Aorta (tissue), 5 donors: ENCODE measurements at regions not wholly inside any gene's neighbourhood (a gene's known extent, or its start where the extent isn't known, plus 50 kb on each side); places are given as distances from the start of the nearest gene placed in this dataset.

Source experiments
- ATAC-seq: fragments of 200-7000 bp; cut with Tn5 transposase; one replicate; pipeline ENCODE4 v1.9.1; 2022; ENCODE audit warnings: moderate library complexity; ENCODE audit not compliant: low FRiP score
- DNase-seq, 2 donors: peaks; one replicate each; pipeline ENCODE4 v3.0.0-alpha.2; 2020
- H3K27ac ChIP-seq, 2 donors: one replicate each; pipeline ENCODE4 v1.5.1; 2013; ENCODE audit warnings: low read length in 2 of 2, mild to moderate bottlenecking in 2 of 2, moderate library complexity in 2 of 2, control low read depth in 1 of 2, inconsistent platforms in 1 of 2, low read depth in 1 of 2
- H3K27me3 ChIP-seq, 2 donors: one replicate each; pipeline ENCODE4 v1.6.1; 2013; ENCODE audit warnings: control low read depth in 1 of 2, low read length in 1 of 2, mild to moderate bottlenecking in 1 of 2, moderate library complexity in 1 of 2; ENCODE audit not compliant: insufficient read depth in 2 of 2, control insufficient read depth in 1 of 2
- H3K36me3 ChIP-seq, 2 donors: one replicate each; pipeline ENCODE4 v1.6.1; 2013; ENCODE audit warnings: control low read depth in 1 of 2, low read length in 1 of 2, mild to moderate bottlenecking in 1 of 2; ENCODE audit not compliant: insufficient read depth in 2 of 2, control insufficient read depth in 1 of 2
- H3K4me1 ChIP-seq, 2 donors: one replicate each; pipeline ENCODE4 v1.6.1; 2013; ENCODE audit warnings: low read length in 2 of 2, control low read depth in 1 of 2, mild to moderate bottlenecking in 1 of 2, moderate library complexity in 1 of 2; ENCODE audit not compliant: insufficient read depth in 2 of 2, control insufficient read depth in 1 of 2
- H3K4me3 ChIP-seq, 2 donors: one replicate each; pipeline ENCODE4 v1.5.1; 2013; ENCODE audit warnings: low read length in 2 of 2, control low read depth in 1 of 2, mild to moderate bottlenecking in 1 of 2
- H3K9me3 ChIP-seq: one replicate; pipeline ENCODE4 v1.6.1; 2013; ENCODE audit warnings: mild to moderate bottlenecking, low read length; ENCODE audit not compliant: control insufficient read depth
- WGBS, 2 donors: extraction: QIAGEN DNeasy Blood & Tissue Kit; methylation state at CpG; one replicate each; pipeline ENCODE4 v1.1.7; 2013; 5-methylcytosine and 5-hydroxymethylcytosine counted together
- intact Hi-C, 2 donors: fragments of 100-400 bp; cut with DNase I; formaldehyde crosslinking; loops; one replicate each; pipeline versions ENCODE4 v1.14.2 to v1.15.0; 2022
- donor health status: healthy with polysubstance abuse.
- donor health status: Bipolar disorder and iron deficiency.
- donor health status: DM: no; HTN: no; CAD: no.
- donor health status: DM: no; HTN: no; CAD: no.
- donor health status: DM: yes; HTN: yes; CAD: no.

GRCh38 chr6:95383878-95384277 is 193.5 kb upstream of the MANEA start:
- Histone ChIP-seq H3K4me3 (no peak overlapping the region), H3K36me3 (no peaks in the 10 kb centered on the region), H3K27me3 (no peaks in the 10 kb centered on the region), H3K27ac (no peak overlapping the region), H3K9me3 (no peaks in the 10 kb centered on the region), H3K4me1 (no peaks in the 10 kb centered on the region)
- peak; percentile 38 for ATAC-seq
- peak in 1 of 2 donors; percentile 52 for DNase-seq
- intact Hi-C loops: no loop called here
- 82 to 90% methylated on average over 2 of the region's 2 CpGs for WGBS, 2 donors

GRCh38 chr6:95384988-95385387 is 192.3 kb upstream of the MANEA start:
- Histone ChIP-seq H3K27ac (no peak overlapping the region), H3K36me3 (no peaks in the 10 kb centered on the region), H3K9me3 (no peaks in the 10 kb centered on the region), H3K4me3 (no peak overlapping the region), H3K4me1 (no peaks in the 10 kb centered on the region), H3K27me3 (no peaks in the 10 kb centered on the region)
- WGBS, 2 donors: 89 to 94% methylated on average over 7 of the region's 7 CpGs
- DNase-seq: peak in 1 of 2 donors; percentile 65
- intact Hi-C loops: no loop called here
- peak; percentile 50 for ATAC-seq

- H3K36me3 ChIP-seq: no peaks in the 10 kb centered on the region
- no peaks in the 10 kb centered on the region for H3K27me3 ChIP-seq
- ATAC-seq: no peak
- H3K4me3 ChIP-seq: no peak overlapping the region
- no peaks in the 10 kb centered on the region for H3K9me3 ChIP-seq
- no peak overlapping the region for H3K27ac ChIP-seq
- H3K4me1 ChIP-seq: no peaks in the 10 kb centered on the region
- DNase-seq: no peak
- intact Hi-C loops: no loop called here
Observed at GRCh38 chr6:95387845-95388244, 189.5 kb upstream of the MANEA start.

GRCh38 chr6:95404777-95405176 is 172.6 kb upstream of the MANEA start:
- intact Hi-C loops: no loop called here

GRCh38 chr6:95408111-95408510 is 169.2 kb upstream of the MANEA start:
- DNase-seq (no peak), ATAC-seq (no peak)

More at GRCh38 chr6:95404777-95405176, 172.6 kb upstream of the MANEA start:
- Histone ChIP-seq H3K27me3 (no peaks in the 10 kb centered on the region), H3K4me1 (no peaks in the 10 kb centered on the region), H3K4me3 (no peak overlapping the region), H3K36me3 (no peaks in the 10 kb centered on the region), H3K9me3 (no peaks in the 10 kb centered on the region), H3K27ac (no peak overlapping the region)
- 68 to 88% methylated on average over 2 of the region's 2 CpGs for WGBS, 2 donors
- DNase-seq: no peak
- no peak for ATAC-seq

GRCh38 chr6:95410168-95410567 is 167.2 kb upstream of the MANEA start:
- no peak for DNase-seq
- Histone ChIP-seq H3K9me3 (no peaks in the 10 kb centered on the region), H3K27ac (no peak overlapping the region), H3K27me3 (no peaks in the 10 kb centered on the region), H3K36me3 (no peaks in the 10 kb centered on the region), H3K4me1 (no peaks in the 10 kb centered on the region), H3K4me3 (no peak overlapping the region)
- 66 to 70% methylated on average over 3 of the region's 3 CpGs for WGBS, 2 donors
- ATAC-seq: no peak
- intact Hi-C loops: no loop called here

More at GRCh38 chr6:95408111-95408510, 169.2 kb upstream of the MANEA start:
- H3K4me1 ChIP-seq: no peaks in the 10 kb centered on the region
- no peak overlapping the region for H3K4me3 ChIP-seq
- H3K27ac ChIP-seq: no peak overlapping the region
- H3K9me3 ChIP-seq: no peaks in the 10 kb centered on the region
- intact Hi-C loops: no loop called here
- H3K36me3 ChIP-seq: no peaks in the 10 kb centered on the region
- WGBS, 2 donors: 23 to 26% methylated on average over 1 of the region's 1 CpG
- no peaks in the 10 kb centered on the region for H3K27me3 ChIP-seq

- WGBS, 2 donors: 54 to 58% methylated on average over 2 of the region's 2 CpGs
- no peak for ATAC-seq
- Histone ChIP-seq H3K4me3 (no peak overlapping the region), H3K9me3 (no peaks in the 10 kb centered on the region), H3K36me3 (no peaks in the 10 kb centered on the region), H3K27me3 (no peaks in the 10 kb centered on the region), H3K27ac (no peak overlapping the region), H3K4me1 (no peaks in the 10 kb centered on the region)
- intact Hi-C loops: no loop called here
- DNase-seq: no peak
Observed at GRCh38 chr6:95413789-95414188, 163.5 kb upstream of the MANEA start.

GRCh38 chr6:95417856-95418255 is 159.5 kb upstream of the MANEA start:
- H3K27ac ChIP-seq: no peak overlapping the region
- no peak for ATAC-seq
- 0% methylated on average over 1 of the region's 1 CpG for WGBS, 2 donors
- no peak overlapping the region for H3K4me3 ChIP-seq
- intact Hi-C loops: no loop called here
- no peaks in the 10 kb centered on the region for H3K36me3 ChIP-seq
- DNase-seq: no peak
- H3K9me3 ChIP-seq: peaks cover 7% of the 10 kb centered on the region
- H3K4me1 ChIP-seq: no peaks in the 10 kb centered on the region
- H3K27me3 ChIP-seq: no peaks in the 10 kb centered on the region

GRCh38 chr6:95420792-95421191 is 156.5 kb upstream of the MANEA start:
- DNase-seq (no peak), ATAC-seq (no peak)
- H3K4me3 ChIP-seq: no peak overlapping the region
- H3K4me1 ChIP-seq: no peaks in the 10 kb centered on the region
- H3K36me3 ChIP-seq: no peaks in the 10 kb centered on the region
- no peak overlapping the region for H3K27ac ChIP-seq
- no peaks in the 10 kb centered on the region for H3K27me3 ChIP-seq
- intact Hi-C loops: no loop called here
- H3K9me3 ChIP-seq: peaks cover 7% of the 10 kb centered on the region
